Mononuclear cell (primary cell): ENCODE measurements at regions not wholly inside any gene's neighbourhood (a gene's known extent, or its start where the extent isn't known, plus 50 kb on each side); places are given as distances from the start of the nearest gene placed in this dataset.

Experiments used
- H3K27me3 ChIP-seq: 2 replicates; pipeline ENCODE4 v1.6.0; 2011; ENCODE audit warnings: low read length, control low read depth; ENCODE audit not compliant: insufficient read depth
- H3K4me1 ChIP-seq: 2 replicates; pipeline ENCODE4 v1.5.1; 2011; ENCODE audit warnings: mild to moderate bottlenecking, low read length, control low read depth; ENCODE audit not compliant: insufficient read depth
- H3K4me3 ChIP-seq: 2 replicates; pipeline ENCODE4 v1.5.1; 2011; ENCODE audit warnings: mild to moderate bottlenecking, low read length, moderate library complexity
- H3K9me3 ChIP-seq: 2 replicates; pipeline ENCODE4 v1.5.1; 2011; ENCODE audit warnings: low read depth, mild to moderate bottlenecking, control low read depth, low read length

DNA sequence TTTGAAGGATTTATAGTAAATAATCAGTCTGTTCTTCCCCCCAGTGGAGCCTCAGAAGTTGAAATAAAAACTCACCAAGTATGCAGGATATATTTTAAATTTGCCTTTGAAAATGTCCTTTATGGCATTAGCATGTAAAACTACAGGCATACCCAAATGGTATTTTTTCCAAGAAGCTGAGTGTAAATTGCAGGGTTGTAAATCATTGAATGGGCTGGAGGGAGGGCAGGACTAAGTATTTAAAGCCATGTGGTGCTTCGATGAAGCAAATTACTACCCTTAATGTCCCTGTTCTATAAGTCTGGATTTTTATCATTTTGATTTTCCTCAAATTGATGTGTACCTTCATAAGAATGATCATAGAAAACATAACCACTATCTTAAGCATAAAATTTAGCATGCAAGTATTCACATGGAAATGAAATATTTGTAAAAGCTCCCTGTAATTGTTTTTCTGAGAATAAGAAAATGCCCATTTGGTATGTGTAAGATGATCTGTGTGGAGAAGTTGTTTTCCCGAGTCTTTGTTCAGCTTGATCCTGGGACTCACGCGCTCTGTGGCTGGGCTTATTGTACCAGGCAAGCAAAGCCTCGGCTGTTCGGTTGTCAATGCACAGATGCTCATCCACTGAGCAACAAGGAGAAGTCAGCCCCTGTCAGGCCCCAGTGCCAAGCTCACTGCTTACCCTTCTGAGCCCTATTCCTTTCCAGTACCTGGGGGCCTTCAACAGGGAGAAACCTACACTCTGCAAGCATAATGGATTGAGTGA is 66.7 kb downstream of the CD164 start:
- no peak overlapping the region for H3K4me3 ChIP-seq
- no peaks in the 10 kb centered on the region for H3K9me3 ChIP-seq
- no peaks in the 10 kb centered on the region for H3K4me1 ChIP-seq
- H3K27me3 ChIP-seq, result no peaks in the 10 kb centered on the region

DNA sequence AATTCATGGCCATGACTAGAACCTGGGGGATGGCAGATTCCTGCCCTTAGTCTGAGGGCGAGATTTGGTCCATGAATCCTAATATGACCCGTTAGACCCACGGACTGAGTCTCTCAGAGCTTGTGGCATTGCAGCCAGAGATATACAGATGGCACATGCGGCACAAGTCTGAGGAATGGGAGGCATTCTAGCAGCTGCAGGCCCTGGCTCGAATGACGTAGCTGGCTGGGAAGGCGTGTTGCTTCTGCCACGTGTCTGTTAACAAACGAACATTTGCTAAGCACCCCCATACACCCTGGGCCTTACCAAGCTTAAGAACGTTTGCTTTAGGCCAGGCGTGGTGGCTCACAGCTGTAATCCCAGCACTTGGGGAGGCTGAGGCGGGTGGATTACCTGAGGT is 68.0 kb downstream of the CD164 start:
- no peak overlapping the region for H3K4me3 ChIP-seq
- H3K27me3 ChIP-seq, result no peaks in the 10 kb centered on the region
- H3K9me3 ChIP-seq, result no peaks in the 10 kb centered on the region
- H3K4me1 ChIP-seq, result no peaks in the 10 kb centered on the region

GRCh38 chr6:109313139-109313538 is 69.1 kb downstream of the CD164 start:
- Histone ChIP-seq H3K27me3 (no peaks in the 10 kb centered on the region), H3K4me1 (peaks cover 2% of the 10 kb centered on the region), H3K4me3 (no peak overlapping the region), H3K9me3 (no peaks in the 10 kb centered on the region)

GRCh38 chr6:109311471-109311870 is 70.8 kb downstream of the CD164 start:
- Histone ChIP-seq H3K4me1 (peaks cover 4% of the 10 kb centered on the region), H3K27me3 (no peaks in the 10 kb centered on the region), H3K9me3 (no peaks in the 10 kb centered on the region), H3K4me3 (no peak overlapping the region)

DNA sequence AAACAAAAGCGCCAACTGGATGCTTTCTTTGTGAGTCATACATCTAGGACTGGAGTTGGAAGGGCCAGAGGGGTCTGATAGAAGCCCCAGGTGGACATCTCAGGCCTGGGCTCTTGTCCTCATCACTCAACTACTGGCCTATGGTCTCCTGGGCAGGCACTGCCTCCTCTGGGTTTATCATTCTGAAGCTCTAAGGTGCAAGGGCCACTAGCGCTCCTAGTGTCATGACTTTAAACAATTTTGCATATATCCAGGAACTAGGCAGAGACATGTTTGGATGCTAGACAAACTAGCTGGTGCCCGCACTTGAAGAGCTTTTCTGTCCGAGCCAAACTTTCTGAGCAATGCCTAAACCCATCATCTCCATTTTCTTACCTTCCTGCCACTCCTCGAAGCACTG is 72.3 kb downstream of the CD164 start:
- Histone ChIP-seq H3K4me1 (peaks cover 5% of the 10 kb centered on the region), H3K4me3 (no peak overlapping the region), H3K9me3 (no peaks in the 10 kb centered on the region), H3K27me3 (no peaks in the 10 kb centered on the region)

DNA sequence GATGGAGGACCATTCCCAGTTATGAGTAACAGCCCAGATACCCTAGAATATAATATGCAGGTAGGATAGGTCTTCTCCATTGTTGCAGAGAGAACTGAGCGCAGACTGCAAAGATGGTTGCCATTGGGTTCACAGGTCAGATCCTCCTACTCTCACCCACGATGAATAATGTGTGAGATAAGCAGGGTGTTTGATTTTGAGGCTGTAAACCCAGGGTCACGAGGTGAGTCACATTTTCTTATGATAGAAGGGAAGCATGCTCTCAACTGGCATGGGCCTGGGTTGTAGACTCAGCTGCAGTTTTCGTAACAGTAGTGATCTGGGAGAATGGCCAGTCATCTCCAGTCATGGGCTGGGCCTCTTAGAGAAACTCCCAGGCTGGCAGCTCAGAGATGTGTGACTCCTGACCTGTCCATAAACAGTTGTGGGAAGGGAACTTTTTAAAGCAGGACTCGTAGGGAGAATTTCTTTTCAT is 74.2 kb downstream of the CD164 start:
- no peaks in the 10 kb centered on the region for H3K9me3 ChIP-seq
- peaks cover 20% of the 10 kb centered on the region for H3K4me1 ChIP-seq
- H3K27me3 ChIP-seq, result no peaks in the 10 kb centered on the region
- H3K4me3 ChIP-seq, result no peak overlapping the region

DNA sequence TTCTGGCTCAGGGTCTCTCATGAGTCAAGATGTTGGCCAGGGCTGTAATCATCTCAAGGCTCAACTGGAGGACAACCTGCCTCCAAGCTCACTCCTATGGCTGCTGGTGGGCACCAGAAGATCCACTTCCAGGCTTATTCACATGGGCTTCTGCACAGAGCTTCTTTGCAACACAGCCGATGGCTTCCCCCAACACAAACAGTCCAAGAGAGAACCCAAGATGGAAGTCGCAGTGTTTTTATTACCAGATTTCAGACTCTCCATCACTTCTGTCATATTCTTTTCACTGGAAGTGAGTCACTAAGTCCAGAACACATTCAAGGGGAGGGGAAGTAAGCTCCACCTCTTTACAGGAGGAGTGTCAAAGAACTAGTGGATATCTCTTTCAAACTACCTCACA is 75.5 kb downstream of the CD164 start:
- H3K4me3 ChIP-seq, result no peak overlapping the region
- H3K4me1 ChIP-seq, result peaks cover 20% of the 10 kb centered on the region
- no peaks in the 10 kb centered on the region for H3K27me3 ChIP-seq
- no peaks in the 10 kb centered on the region for H3K9me3 ChIP-seq

DNA sequence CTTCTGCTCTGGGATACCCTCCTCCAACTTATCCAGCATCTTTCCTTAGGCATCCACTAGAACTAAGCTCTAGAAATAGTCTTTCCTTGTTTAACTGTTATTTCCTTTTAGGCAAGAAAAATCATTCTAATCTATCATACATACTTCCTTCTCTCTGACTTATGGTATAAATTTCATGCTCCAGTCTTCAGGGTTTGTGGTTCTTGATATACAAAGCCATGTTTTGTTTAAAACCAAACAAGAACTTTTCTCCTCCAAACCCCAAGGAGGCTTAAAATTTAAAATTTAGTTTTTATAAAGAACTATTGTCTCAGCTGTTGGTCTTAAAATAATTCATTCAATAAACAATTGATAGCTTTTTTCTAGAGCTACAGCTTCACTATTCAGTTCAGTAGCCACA is 77.2 kb downstream of the CD164 start:
- Histone ChIP-seq H3K4me1 (peaks cover 23% of the 10 kb centered on the region), H3K27me3 (no peaks in the 10 kb centered on the region), H3K9me3 (no peaks in the 10 kb centered on the region), H3K4me3 (no peak overlapping the region)

DNA sequence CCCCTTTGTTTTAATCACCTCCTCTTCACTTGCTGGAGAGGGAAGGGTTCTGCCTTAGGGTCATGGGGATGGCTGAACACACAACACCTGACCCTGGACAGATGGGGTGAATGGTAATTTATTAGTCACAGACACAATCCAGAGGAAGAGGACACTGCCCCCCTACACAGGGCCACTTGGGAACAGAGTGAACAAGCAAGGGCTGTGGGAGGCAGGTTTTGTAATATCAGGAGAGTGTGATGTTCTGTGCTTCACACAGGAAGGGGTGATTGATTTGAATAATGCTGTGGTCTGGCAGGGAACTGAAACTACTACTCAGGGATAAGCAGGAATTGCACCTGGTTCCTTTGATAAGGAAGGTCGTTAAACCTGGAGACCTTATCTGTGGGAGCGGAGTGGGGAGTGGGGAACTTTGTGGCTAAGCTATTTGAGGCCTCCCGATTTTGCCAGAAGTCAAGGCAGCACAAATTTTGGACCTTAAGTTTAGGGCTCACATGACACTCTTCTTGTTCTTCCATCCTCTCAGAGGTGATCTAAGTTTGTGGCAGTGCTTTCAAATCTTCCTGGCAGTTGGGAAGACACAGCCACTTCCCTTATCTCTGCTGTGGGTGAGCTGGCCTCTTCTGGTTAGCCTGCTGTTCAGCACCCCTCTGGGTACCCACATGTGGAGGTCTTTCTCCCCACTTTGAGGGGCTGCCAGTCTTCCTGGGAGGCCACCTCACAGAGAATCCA is 77.8 kb downstream of the CD164 start:
- Histone ChIP-seq H3K27me3 (no peaks in the 10 kb centered on the region), H3K4me1 (peaks cover 29% of the 10 kb centered on the region), H3K9me3 (no peaks in the 10 kb centered on the region), H3K4me3 (no peak overlapping the region)

DNA sequence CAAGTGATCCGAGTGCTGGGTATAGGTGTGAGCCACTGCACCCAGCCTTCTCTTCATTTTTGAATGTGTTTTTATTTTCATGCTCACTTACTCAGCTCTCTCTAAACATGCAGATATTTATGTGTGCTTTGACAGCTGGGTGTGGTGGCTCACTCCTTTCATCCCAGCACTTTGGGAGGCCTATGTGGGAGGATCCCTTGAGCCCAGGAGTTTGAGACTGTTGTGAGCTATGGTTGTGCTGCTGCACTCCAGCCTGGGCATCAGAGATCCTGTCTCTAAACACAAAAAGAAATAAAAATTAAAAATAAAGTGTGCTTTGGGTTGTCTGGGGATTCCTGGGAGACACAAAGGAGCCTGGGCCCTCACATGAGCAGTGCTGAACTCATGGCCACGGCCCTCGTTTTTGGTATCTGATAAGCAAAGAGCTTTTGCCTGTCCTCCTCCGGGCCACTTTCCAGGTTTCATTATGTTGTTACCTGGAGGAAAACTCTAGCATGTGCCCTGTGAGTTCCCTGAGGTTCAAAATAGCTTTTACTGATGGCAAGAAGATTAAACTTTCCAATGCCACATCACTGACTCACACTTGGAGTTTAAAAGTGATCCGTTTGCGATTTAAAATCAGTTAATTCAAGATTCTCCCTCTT is 78.5 kb downstream of the CD164 start:
- Histone ChIP-seq H3K4me3 (no peak overlapping the region), H3K9me3 (no peaks in the 10 kb centered on the region)

GRCh38 chr6:109303164-109303563 is 79.1 kb downstream of the CD164 start:
- Histone ChIP-seq H3K27me3 (no peaks in the 10 kb centered on the region), H3K4me3 (no peak overlapping the region), H3K9me3 (no peaks in the 10 kb centered on the region), H3K4me1 (peaks cover 33% of the 10 kb centered on the region)

More for the DNA sequence above, 78.5 kb downstream of the CD164 start:
- Histone ChIP-seq H3K4me1 (peaks cover 35% of the 10 kb centered on the region), H3K27me3 (no peaks in the 10 kb centered on the region)

DNA sequence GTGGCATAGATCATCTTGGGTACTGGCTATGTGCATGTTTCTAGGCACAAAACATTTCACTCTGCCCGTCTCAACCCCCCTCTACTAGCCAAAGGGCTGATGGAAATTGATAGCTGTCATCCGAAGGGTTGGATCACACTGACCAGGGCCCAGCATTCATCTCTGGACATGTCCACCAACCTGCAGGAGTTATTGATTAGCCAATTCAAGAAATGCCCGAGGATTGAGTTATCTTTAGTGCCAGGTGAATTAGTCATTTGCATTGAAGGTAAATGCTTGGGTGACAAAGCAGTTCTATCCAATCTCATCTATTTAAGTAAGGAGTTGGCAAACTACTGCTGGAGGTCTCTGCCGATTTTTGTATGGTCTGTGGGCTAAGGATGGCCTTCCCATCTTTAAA is 80.1 kb downstream of the CD164 start:
- Histone ChIP-seq H3K4me3 (no peak overlapping the region), H3K4me1 (peaks cover 31% of the 10 kb centered on the region), H3K9me3 (no peaks in the 10 kb centered on the region), H3K27me3 (no peaks in the 10 kb centered on the region)

DNA sequence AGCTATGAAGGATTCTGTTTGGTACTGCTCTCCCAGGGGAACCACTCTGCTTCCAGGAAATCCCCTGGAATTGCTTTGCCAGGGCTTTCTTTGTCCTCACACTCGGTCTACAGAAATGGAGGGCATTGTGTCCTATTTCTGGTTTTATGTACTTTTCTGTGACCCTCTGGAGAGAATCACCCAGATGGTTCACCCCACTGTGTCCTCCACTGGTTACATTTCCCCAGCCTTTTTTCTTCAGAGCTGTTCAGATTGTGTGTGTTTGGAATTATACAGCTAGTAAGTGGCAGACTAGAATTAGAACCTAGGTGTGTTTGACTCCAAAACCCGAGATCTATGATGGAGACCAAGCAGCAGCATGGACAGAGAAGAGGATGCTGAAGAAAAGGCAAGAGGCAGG is 80.8 kb downstream of the CD164 start:
- Histone ChIP-seq H3K27me3 (no peaks in the 10 kb centered on the region), H3K9me3 (no peaks in the 10 kb centered on the region), H3K4me1 (peaks cover 31% of the 10 kb centered on the region), H3K4me3 (no peak overlapping the region)

- Histone ChIP-seq H3K4me3 (no peak overlapping the region), H3K9me3 (no peaks in the 10 kb centered on the region), H3K27me3 (no peaks in the 10 kb centered on the region), H3K4me1 (peaks cover 31% of the 10 kb centered on the region)
These were observed 81.4 kb downstream of the CD164 start for GRCh38 chr6:109300874-109301273.

DNA sequence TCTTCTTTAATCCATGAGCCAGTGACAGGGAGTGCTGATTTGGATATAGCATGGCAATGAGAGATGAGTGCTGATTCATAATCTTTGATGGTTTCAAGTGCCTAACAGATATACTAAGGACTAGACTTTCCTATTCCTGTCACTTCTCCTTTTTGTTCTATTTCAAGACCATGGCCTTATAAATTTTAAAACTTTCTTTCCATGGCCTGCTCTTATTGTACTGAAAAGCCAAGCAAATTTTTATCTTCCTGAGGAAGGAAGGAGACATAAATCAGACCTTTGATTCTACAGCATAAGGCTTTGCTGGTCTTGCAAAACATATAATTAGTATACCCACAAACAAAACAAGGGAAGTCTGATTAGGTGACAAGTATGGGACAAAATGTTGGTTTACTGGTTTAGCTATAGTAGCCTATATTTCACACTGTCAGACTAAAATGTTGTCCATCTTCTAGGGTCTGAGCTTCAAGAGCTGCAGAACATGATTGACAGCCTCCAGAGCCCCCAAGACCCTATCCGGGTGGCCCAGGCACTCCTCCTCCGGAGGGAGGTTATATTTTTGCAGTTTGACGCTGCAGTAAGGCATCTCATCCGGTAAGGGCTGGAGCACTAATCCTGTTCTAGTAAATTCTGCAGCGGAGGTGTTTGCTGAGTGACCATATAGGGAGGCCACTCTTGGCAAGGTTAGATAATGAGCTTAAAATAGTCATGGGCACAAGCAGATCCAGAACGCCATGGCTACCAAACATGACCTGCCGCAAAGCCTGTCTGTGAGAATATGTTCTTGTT is 82.3 kb downstream of the CD164 start:
- Histone ChIP-seq H3K4me3 (no peak overlapping the region), H3K9me3 (no peaks in the 10 kb centered on the region), H3K27me3 (no peaks in the 10 kb centered on the region), H3K4me1 (peaks cover 31% of the 10 kb centered on the region)
